ENCODE measurements at regions not wholly inside any gene's neighbourhood (a gene's known extent, or its start where the extent isn't known, plus 50 kb on each side); places are given as distances from the start of the nearest gene placed in this dataset.

DNA sequence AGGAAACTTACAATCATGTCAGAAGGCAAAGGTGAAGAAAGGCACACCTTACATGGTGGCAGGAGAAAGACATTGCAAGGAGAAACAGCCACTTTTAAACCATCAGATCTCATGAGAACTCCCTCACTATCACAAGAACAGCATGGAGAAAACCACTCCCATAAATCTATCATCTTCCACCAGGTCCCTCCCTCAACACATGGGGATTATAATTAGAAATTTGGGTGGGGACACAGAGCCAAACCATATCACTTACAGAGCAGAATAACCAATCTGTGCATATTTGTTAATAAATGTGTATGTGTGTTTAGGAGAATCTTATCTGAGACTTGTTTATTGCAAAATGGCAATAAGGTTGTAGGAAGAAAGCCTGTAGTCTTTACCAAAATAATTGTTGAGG lies 205.2 kb upstream of the ANO3 start:
- no peak for DNase-seq

DNA sequence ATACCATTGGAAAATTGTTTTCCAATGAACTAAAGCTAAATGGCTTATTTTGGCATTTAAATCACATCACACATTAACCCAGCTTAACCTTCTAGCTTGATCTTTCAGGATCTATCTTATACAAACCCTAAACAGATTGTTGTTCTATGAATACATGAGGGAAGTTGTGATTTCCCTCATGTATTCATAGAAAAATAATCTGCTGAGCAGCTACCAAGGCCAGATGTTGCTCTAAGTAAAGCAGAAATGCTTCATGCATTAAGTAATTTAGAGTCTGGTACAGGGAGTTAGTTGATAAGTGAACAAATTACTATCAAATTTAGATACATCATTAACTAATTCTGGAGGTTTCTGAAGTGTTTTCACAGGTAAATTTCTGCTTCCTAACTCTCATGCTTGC lies 204.6 kb upstream of the ANO3 start:
- no peak for DNase-seq

- DNase-seq = no peak
These were observed 200.5 kb upstream of the ANO3 start for GRCh38 chr11:26131406-26131805.

GRCh38 chr11:26134053-26134452 lies 197.9 kb upstream of the ANO3 start:
- DNase-seq = no peak

GRCh38 chr11:26134481-26135355 lies 197.2 kb upstream of the ANO3 start:
- DNase-seq = peak in 1 of 2 experiments; percentile 6

GRCh38 chr11:26137651-26138050 lies 194.3 kb upstream of the ANO3 start:
- DNase-seq = no peak

DNA sequence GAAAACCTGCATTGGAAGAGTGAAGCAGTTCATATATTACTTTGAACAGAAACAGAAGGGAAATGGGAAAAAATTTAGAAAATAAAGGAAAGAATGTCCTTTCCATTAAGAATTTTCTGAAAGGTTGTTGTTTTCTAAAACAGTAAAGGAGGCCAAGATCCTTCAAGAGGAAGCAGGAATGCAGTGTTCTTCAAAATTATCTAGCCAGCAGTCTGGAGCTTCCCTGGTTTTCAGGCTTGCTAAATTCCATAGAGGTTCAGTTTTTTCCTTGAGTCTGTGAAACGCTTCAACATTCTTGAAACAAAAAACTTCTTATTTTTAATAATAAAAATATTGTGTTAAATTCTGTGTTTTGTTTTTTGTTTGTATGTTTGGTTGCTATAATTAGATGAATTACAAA lies 189.0 kb upstream of the ANO3 start:
- no peak for DNase-seq

GRCh38 chr11:26143566-26144290 lies 188.2 kb upstream of the ANO3 start:
- no peak for DNase-seq

DNA sequence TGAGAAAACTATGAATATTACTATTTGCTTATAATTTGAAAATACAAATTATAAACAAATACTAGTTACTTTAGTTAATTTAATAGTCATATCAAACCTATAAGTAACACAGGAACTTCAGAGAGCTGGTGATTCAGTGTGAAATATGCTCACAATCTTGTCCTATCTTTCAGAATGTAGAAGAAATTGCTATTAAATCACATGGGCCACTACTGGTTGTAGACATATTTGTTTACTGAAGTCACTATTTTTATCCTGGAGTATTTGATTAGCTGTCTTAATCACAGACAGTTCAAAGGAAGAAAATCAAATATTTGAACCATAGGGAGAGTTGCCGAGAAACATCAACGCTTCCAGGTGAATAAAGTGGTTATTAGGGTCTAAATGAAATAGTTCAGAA lies 187.6 kb upstream of the ANO3 start:
- no peak for DNase-seq

DNA sequence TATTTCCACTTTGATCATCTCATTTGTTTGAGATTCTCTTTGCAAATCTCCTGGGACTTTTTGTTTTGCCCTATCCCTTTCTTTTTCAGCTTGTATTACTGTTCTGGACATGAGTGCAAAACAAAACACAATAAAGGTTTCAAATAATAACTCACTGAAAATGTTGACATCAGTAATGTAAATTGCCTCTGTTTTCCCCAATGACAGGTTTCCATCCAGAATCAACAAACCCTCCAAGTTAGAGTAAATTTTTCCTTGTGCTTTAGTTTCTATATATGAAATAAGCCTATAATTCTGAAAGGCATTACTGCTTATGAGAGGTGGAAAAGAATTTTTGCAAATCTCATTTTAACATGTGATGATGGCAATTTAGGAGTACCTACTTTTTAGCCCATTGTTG lies 187.0 kb upstream of the ANO3 start:
- no peak for DNase-seq

GRCh38 chr11:26149585-26149984 lies 182.3 kb upstream of the ANO3 start:
- no peak for DNase-seq

- no peak for DNase-seq
These were observed 181.9 kb upstream of the ANO3 start for GRCh38 chr11:26150031-26150430.

GRCh38 chr11:26158251-26158650 lies 173.7 kb upstream of the ANO3 start:
- no peak for DNase-seq

DNA sequence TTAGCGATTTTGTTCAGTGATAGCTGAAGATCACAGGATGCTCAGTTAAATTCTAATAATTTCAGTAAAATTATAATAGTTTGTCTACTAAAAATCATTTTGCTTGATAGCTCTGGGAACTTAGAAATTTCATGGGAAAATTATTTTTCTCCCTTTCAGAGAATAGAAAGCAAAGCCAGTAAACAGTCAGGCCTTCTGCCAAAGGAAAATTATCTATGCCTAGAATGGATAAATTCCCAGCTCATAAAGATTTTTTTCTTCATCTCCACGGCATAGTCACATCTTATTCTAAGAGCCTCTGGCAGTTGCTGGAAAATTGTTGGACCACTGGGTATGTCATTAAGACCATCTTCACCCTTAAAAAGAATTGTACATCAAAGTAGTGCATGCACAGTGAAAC lies 169.6 kb upstream of the ANO3 start:
- DNase-seq = no peak

DNA sequence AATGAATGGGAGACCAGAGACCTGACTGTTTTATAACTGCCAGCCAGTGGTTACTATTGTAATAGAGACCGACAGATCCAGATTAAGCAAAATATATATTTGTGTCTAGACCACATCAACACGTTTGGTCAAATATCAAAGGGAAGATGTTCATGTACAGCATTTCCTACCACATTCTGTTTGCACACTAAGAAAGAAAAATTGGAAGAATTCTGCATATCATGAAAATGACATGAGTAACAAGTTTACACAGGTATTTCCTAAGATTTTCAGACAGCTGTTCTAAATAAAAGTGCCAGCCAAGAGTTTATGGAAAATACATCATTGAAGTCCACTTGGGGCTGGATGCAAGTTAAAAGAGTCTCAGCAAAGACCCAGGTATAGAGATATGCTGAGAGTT lies 145.5 kb upstream of the ANO3 start:
- no peak for DNase-seq

GRCh38 chr11:26187639-26188038 lies 144.3 kb upstream of the ANO3 start:
- no peak for DNase-seq

GRCh38 chr11:26188554-26188953 lies 143.4 kb upstream of the ANO3 start:
- DNase-seq = no peak

- DNase-seq = no peak
These were observed 140.7 kb upstream of the ANO3 start for GRCh38 chr11:26191193-26191592.

GRCh38 chr11:26193694-26194365 lies 138.1 kb upstream of the ANO3 start:
- DNase-seq = no peak

- no peak for DNase-seq
These were observed 137.0 kb upstream of the ANO3 start for GRCh38 chr11:26194881-26195280.

DNA sequence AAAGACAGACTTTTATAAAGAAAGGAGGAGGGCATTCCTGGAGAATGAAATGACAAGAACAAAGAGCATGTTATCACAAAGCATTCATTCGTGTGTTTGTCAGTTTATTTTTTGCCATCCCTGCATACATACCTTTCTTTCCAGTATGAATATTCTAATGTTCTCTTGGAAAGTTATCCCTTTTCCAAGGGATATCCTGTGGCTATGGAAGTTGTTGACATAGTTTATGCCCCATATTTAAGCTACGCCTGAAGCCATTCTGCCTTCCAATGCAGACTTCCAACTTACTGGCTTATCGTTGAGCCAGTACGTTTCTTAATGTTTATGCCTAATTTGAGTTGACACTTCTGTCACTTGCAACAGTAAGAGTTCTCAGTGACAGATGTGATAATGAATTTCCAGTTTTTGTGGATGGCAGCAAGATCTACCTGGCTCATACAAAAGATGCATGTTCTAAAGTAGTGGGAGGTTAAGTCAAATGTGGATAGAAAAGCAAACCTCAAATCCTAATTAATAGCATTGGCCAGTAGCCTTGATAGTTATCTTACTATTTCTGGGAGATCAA lies 133.3 kb upstream of the ANO3 start:
- DNase-seq = no peak

DNA sequence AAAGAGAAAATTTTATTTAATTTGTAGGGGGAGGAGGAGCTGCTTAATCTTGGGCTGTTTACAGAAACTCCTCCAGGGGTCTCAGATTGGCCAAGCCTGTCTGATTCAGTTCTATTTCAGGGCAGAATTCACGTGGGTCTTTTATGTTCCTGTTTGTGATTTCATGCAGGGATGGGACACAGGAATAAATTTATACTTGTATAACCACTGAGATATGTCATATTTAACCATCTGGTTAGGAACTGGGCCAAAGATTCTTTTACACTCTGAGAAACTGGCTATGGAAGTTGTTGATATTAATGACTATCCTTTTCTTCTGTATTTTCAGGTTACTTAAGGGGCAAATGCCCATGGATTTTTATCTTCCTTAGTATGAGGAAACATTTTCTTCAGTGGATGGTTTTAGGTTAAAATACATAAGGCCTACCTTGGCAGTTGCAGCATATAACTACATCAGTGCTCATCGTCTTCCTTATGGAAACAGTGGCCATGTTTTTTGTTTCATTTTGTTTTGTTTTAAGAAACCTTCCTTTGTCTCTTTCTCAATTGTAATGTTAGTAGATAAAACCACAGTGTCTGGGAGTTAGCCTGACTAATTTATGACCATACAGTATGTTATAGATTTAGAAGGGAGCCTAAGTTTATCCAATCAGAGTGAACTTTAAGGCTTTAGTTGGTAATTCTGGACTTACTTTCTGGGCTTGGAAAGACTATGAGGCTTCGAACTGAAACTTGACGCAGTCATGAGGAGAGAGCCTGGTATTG lies 132.4 kb upstream of the ANO3 start:
- no peak for DNase-seq

- DNase-seq = no peak
These were observed 130.5 kb upstream of the ANO3 start for GRCh38 chr11:26201411-26201810.
